ENCODE measurements at regions not wholly inside any gene's neighbourhood (a gene's known extent, or its start where the extent isn't known, plus 50 kb on each side); places are given as distances from the start of the nearest gene placed in this dataset.

DNA sequence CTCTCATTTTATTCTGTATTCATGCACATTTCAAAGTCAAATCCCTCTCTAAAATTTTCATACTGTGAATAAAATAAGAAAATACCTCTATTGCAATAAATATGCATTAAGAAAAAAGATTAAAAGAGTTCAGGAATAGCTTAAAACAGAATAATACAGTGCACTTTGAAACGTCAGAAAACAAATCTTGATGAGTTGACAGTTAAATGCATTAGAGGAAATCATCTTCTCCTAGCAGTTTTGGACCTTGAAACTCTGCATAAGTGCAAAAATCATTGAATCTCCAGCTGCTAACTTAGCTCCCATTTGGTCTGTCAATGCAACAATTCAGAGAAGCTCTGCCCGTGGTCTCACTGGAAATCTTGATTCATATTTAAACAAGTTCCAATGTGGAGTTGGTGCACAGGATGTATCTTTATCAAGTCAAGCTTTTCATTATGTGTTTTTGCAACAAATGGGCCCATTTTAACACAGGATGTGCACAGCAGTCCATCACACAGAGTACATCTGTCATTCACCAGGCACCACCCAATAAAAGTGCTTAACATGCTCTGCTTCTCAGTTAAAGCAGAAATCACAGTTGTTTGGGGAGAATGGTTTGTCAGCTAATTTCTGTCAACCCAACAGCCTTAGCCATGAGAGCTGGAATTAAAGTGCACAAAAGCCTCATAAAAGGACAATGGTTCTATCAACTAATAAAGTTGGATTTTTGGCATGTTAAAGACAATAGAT lies 98.8 kb upstream of the ARRDC4 start:
- Histone ChIP-seq H3K4me1 (ENCODE audit: insufficient read depth) (no peaks in the 10 kb centered on the region), H2AFZ (no peak overlapping the region), H3K9me3 (ENCODE audit: low read depth) (no peaks in the 10 kb centered on the region), H3K9me2 (ENCODE audit: insufficient read depth) (no peaks in the 10 kb centered on the region), H4K20me1 (ENCODE audit: insufficient read depth) (no peaks in the 10 kb centered on the region), H3F3A (ENCODE audit: insufficient read depth) (no peaks in the 10 kb centered on the region), H3K4me3 (no peak overlapping the region), H3K36me3 (ENCODE audit: low read depth) (no peaks in the 10 kb centered on the region), H3K27me3 (replicated peaks; ENCODE audit: insufficient read depth) (no peaks in the 10 kb centered on the region), H3K27ac (no peak overlapping the region), H3K4me2 (ENCODE audit: unreplicated experiment) (no peak overlapping the region), H3K9ac (no peak overlapping the region), H3K79me2 (ENCODE audit: insufficient read depth) (no peaks in the 10 kb centered on the region)
- 0% methylated on average over 2 of the region's 2 CpGs for WGBS, 2 experiments (ENCODE audit: low coverage in 1 of 2, low lambda C conversion rate in 2 of 2, missing lambda C conversion rate in 2 of 2)
- no peak for DNase-seq
- no peak for TF ChIP-seq EZH2phosphoT487 (IDR thresholded peaks at IDR 0.05; ENCODE audit: insufficient read depth, low read depth)
- TF ChIP-seq EZH2 (IDR thresholded peaks at IDR 0.05; ENCODE audit: insufficient read depth, poor library complexity, severe bottlenecking): no peak
- in situ Hi-C loops (cut with MboI): no loop called here

DNA sequence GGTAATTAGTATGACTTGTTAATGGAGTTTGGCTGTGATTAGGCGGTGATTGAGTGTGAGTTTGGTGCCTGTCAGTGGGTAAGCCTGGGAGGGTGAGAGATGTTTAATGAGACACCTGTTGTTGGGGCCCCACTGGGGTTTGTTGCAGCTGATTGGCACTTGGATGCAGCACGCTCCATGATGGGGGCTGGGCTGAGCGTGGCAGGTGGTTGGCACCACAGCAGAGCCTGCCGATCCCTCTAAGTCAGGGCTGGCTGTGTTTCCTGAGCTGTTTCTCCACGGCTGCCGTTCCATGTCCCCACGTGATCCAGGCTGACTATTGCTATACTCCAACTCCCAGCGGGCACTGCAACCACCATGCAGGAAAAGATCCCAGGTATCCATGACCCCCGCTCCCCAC lies 93.5 kb upstream of the ARRDC4 start:
- in situ Hi-C loops (cut with MboI): no loop called here
- WGBS, 2 experiments (ENCODE audit: low coverage in 1 of 2, low lambda C conversion rate in 2 of 2, missing lambda C conversion rate in 2 of 2): 36 to 42% methylated on average over 9 of the region's 9 CpGs
- Histone ChIP-seq H3K4me2 (ENCODE audit: unreplicated experiment) (no peak overlapping the region), H3K36me3 (ENCODE audit: low read depth) (no peaks in the 10 kb centered on the region), H3K27ac (no peak overlapping the region), H3K27me3 (replicated peaks; ENCODE audit: insufficient read depth) (no peaks in the 10 kb centered on the region), H3K9ac (no peak overlapping the region), H2AFZ (no peak overlapping the region), H3K9me3 (ENCODE audit: low read depth) (no peaks in the 10 kb centered on the region), H3F3A (ENCODE audit: insufficient read depth) (no peaks in the 10 kb centered on the region), H4K20me1 (ENCODE audit: insufficient read depth) (no peaks in the 10 kb centered on the region), H3K4me3 (no peak overlapping the region), H3K9me2 (ENCODE audit: insufficient read depth) (no peaks in the 10 kb centered on the region), H3K4me1 (ENCODE audit: insufficient read depth) (no peaks in the 10 kb centered on the region), H3K79me2 (ENCODE audit: insufficient read depth) (no peaks in the 10 kb centered on the region)
- TF ChIP-seq EZH2 (IDR thresholded peaks at IDR 0.05; ENCODE audit: insufficient read depth, poor library complexity, severe bottlenecking) (no peak), EZH2phosphoT487 (IDR thresholded peaks at IDR 0.05; ENCODE audit: insufficient read depth, low read depth) (no peak)
- no peak for DNase-seq

DNA sequence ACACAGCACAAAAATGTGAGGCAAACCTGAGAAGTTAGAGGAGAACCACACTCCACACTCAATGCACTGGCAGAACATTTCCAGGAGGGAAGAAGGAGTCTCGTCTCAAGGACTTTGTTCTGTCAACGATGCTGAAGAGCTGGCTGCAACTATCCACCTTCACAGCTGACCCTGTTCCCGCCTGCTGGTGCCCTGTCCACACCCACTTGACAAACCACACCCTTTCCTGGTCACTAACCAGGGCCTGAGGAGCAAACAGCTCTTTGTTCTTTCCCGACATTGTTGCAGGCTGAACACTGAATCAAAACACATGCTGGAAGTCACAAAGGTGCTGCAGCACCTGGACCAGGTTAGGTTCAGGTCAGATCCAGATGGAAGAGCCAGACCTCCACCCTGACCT lies 92.6 kb upstream of the ARRDC4 start:
- H3K9me3 ChIP-seq (ENCODE audit: low read depth): no peaks in the 10 kb centered on the region
- DNase-seq: no peak
- WGBS, 2 experiments (ENCODE audit: low coverage in 1 of 2, low lambda C conversion rate in 2 of 2, missing lambda C conversion rate in 2 of 2): 2% methylated on average over 4 of the region's 4 CpGs
- no peaks in the 10 kb centered on the region for H3K79me2 ChIP-seq (ENCODE audit: insufficient read depth)
- H3K4me3 ChIP-seq: no peak overlapping the region
- H3K4me2 ChIP-seq (ENCODE audit: unreplicated experiment): no peak overlapping the region
- H3K9ac ChIP-seq: no peak overlapping the region
- H3K4me1 ChIP-seq (ENCODE audit: insufficient read depth): no peaks in the 10 kb centered on the region
- H3K27me3 ChIP-seq (replicated peaks; ENCODE audit: insufficient read depth): no peaks in the 10 kb centered on the region
- H3K27ac ChIP-seq: no peak overlapping the region
- no peaks in the 10 kb centered on the region for H3K9me2 ChIP-seq (ENCODE audit: insufficient read depth)
- H3K36me3 ChIP-seq (ENCODE audit: low read depth): no peaks in the 10 kb centered on the region
- H3F3A ChIP-seq (ENCODE audit: insufficient read depth): no peaks in the 10 kb centered on the region
- H4K20me1 ChIP-seq (ENCODE audit: insufficient read depth): no peaks in the 10 kb centered on the region
- H2AFZ ChIP-seq: no peak overlapping the region
- TF ChIP-seq EZH2phosphoT487 (IDR thresholded peaks at IDR 0.05; ENCODE audit: insufficient read depth, low read depth): no peak
- TF ChIP-seq EZH2 (IDR thresholded peaks at IDR 0.05; ENCODE audit: insufficient read depth, poor library complexity, severe bottlenecking): no peak
- in situ Hi-C loops (cut with MboI): no loop called here

DNA sequence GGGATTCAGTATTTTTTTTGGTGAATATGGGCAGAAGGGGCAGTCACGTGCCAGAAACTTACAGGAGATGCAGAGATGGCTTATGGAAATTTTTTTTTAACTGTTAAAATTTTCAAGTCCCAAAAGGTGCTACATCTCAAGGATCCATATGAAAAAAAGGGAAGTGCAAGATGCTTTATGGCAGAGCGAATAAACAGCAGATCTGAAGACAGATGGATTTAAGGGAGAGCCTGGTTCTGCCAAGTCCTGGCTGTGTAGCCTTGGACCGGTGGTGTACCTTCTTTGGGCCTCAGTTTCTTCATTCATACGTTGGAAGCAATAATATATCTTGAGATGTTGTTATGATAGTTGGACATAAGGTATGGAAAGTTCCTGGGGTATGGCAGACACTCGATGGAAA lies 91.5 kb upstream of the ARRDC4 start:
- Histone ChIP-seq H3K9me2 (ENCODE audit: insufficient read depth) (no peaks in the 10 kb centered on the region), H3K27me3 (replicated peaks; ENCODE audit: insufficient read depth) (no peaks in the 10 kb centered on the region), H3K79me2 (ENCODE audit: insufficient read depth) (no peaks in the 10 kb centered on the region), H3K27ac (no peak overlapping the region), H3K4me1 (ENCODE audit: insufficient read depth) (no peaks in the 10 kb centered on the region), H2AFZ (no peak overlapping the region), H3F3A (ENCODE audit: insufficient read depth) (no peaks in the 10 kb centered on the region), H4K20me1 (ENCODE audit: insufficient read depth) (no peaks in the 10 kb centered on the region), H3K4me2 (ENCODE audit: unreplicated experiment) (no peak overlapping the region), H3K36me3 (ENCODE audit: low read depth) (no peaks in the 10 kb centered on the region), H3K9me3 (ENCODE audit: low read depth) (no peaks in the 10 kb centered on the region), H3K9ac (no peak overlapping the region), H3K4me3 (no peak overlapping the region)
- 15 to 25% methylated on average over 5 of the region's 5 CpGs for WGBS, 2 experiments (ENCODE audit: low coverage in 1 of 2, low lambda C conversion rate in 2 of 2, missing lambda C conversion rate in 2 of 2)
- TF ChIP-seq EZH2phosphoT487 (IDR thresholded peaks at IDR 0.05; ENCODE audit: insufficient read depth, low read depth): no peak
- TF ChIP-seq EZH2 (IDR thresholded peaks at IDR 0.05; ENCODE audit: insufficient read depth, poor library complexity, severe bottlenecking): no peak
- in situ Hi-C loops (cut with MboI): no loop called here
- no peak for DNase-seq

Measured in GM23248 (cell line).